Fibroblast of peridontal ligament (primary cell): ENCODE measurements at regions not wholly inside any gene's neighbourhood (a gene's known extent, or its start where the extent isn't known, plus 50 kb on each side); places are given as distances from the start of the nearest gene placed in this dataset.

Source experiments
- DNase-seq: peaks from one replicate; pipeline ENCODE4 v3.0.0-alpha.2; 2010; ENCODE audit errors: extremely low read depth

- DNase-seq: peak; percentile 80
These were observed 263.8 kb upstream of the UBE2E2 start for GRCh38 chr3:22939349-22939748.

GRCh38 chr3:22940285-22940684, 262.8 kb upstream of the UBE2E2 start:
- no peak for DNase-seq

- DNase-seq: no peak
These were observed 260.1 kb upstream of the UBE2E2 start for GRCh38 chr3:22942981-22943380.

- DNase-seq: no peak
These were observed 255.3 kb upstream of the UBE2E2 start for GRCh38 chr3:22947851-22948250.

- peak; percentile 9 for DNase-seq
These were observed 251.2 kb upstream of the UBE2E2 start for GRCh38 chr3:22951910-22952309.

GRCh38 chr3:22952860-22953259, 250.3 kb upstream of the UBE2E2 start:
- no peak for DNase-seq

GRCh38 chr3:22959593-22959992, 243.5 kb upstream of the UBE2E2 start:
- DNase-seq: no peak

GRCh38 chr3:22960105-22960984, 242.8 kb upstream of the UBE2E2 start:
- peak; percentile 62 for DNase-seq

- DNase-seq: no peak
These were observed 240.9 kb upstream of the UBE2E2 start for GRCh38 chr3:22962244-22962643.

- no peak for DNase-seq
These were observed 236.8 kb upstream of the UBE2E2 start for GRCh38 chr3:22966349-22966748.

GRCh38 chr3:22969276-22969675, 233.9 kb upstream of the UBE2E2 start:
- DNase-seq: no peak

GRCh38 chr3:22971497-22971896, 231.6 kb upstream of the UBE2E2 start:
- DNase-seq: no peak

GRCh38 chr3:22977042-22977441, 226.1 kb upstream of the UBE2E2 start:
- no peak for DNase-seq

GRCh38 chr3:22977650-22978289, 225.4 kb upstream of the UBE2E2 start:
- no peak for DNase-seq

GRCh38 chr3:22979581-22979980, 223.5 kb upstream of the UBE2E2 start:
- peak; percentile 6 for DNase-seq

- peak; percentile 4 for DNase-seq
These were observed 222.8 kb upstream of the UBE2E2 start for GRCh38 chr3:22980346-22980745.

- no peak for DNase-seq
These were observed 222.0 kb upstream of the UBE2E2 start for GRCh38 chr3:22981166-22981565.

- no peak for DNase-seq
These were observed 221.3 kb upstream of the UBE2E2 start for GRCh38 chr3:22981861-22982260.

- no peak for DNase-seq
These were observed 220.0 kb upstream of the UBE2E2 start for GRCh38 chr3:22982981-22983587.

- DNase-seq: no peak
These were observed 216.2 kb upstream of the UBE2E2 start for GRCh38 chr3:22986958-22987357.

GRCh38 chr3:22988566-22988965, 214.6 kb upstream of the UBE2E2 start:
- DNase-seq: no peak

GRCh38 chr3:22989716-22990115, 213.4 kb upstream of the UBE2E2 start:
- DNase-seq: no peak
